ENCODE measurements at regions not wholly inside any gene's neighbourhood (a gene's known extent, or its start where the extent isn't known, plus 50 kb on each side); places are given as distances from the start of the nearest gene placed in this dataset.

- TF ChIP-seq CTCF (conservative IDR thresholded peaks at IDR 0.05; ENCODE audit: low read depth, low read length): no peak
- no peak for TF ChIP-seq EZH2 (IDR thresholded peaks at IDR 0.05; ENCODE audit: borderline replicate concordance, low read depth, low read length, poor library complexity, severe bottlenecking)
Measured at GRCh38 chr12:113667676-113668356, 196.1 kb upstream of the LHX5 start.

All from A673 (cell line).